Thoracic aorta (tissue), 2 donors: ENCODE measurements at regions not wholly inside any gene's neighbourhood (a gene's known extent, or its start where the extent isn't known, plus 50 kb on each side); places are given as distances from the start of the nearest gene placed in this dataset.
A peak's percentile ranks its signal among the peaks of the same experiment; 100 is the strongest.

Source experiments
- ATAC-seq: fragments of 150-250 bp; one replicate; pipeline ENCODE4 v1.8.0; 2017; ENCODE audit warnings: low read depth; ENCODE audit not compliant: insufficient number of reproducible peaks, low FRiP score
- DNase-seq: peaks from one replicate; pipeline ENCODE4 v3.0.0-alpha.2; 2020; ENCODE audit warnings: low spot score
- H3K27ac ChIP-seq, 2 donors: fragments of 200-600 bp; sonication (generic); 1 replicate in 1 of 2; 2 replicates in 1 of 2; pipeline ENCODE4 v1.5.1; 2016; ENCODE audit warnings: mild to moderate bottlenecking in 2 of 2, moderate library complexity in 2 of 2
- H3K27me3 ChIP-seq: fragments of 200-600 bp; sonication (generic); replicated peaks from 2 replicates; pipeline ENCODE4 v1.6.0; 2016; ENCODE audit warnings: mild to moderate bottlenecking; ENCODE audit not compliant: insufficient read depth
- H3K36me3 ChIP-seq: fragments of 200-600 bp; sonication (generic); one replicate; pipeline ENCODE4 v1.5.1; 2016
- H3K4me1 ChIP-seq, 2 donors: fragments of 200-600 bp; sonication (generic); 1 replicate in 1 of 2; 2 replicates in 1 of 2; pipeline versions ENCODE4 v1.5.1 to v1.6.0; 2016; ENCODE audit warnings: low read depth in 2 of 2, mild to moderate bottlenecking in 1 of 2; ENCODE audit not compliant: control insufficient read depth in 1 of 2
- H3K4me3 ChIP-seq: fragments of 200-600 bp; sonication (generic); 2 replicates; pipeline ENCODE4 v1.5.1; 2016; ENCODE audit warnings: mild to moderate bottlenecking
- H3K9me3 ChIP-seq: fragments of 200-600 bp; sonication (generic); 2 replicates; pipeline ENCODE4 v1.5.1; 2016
- TF ChIP-seq, protein P1 (sequence below): fragments of 200-600 bp; sonication (generic); IDR thresholded peaks from one replicate; pipeline ENCODE4 v1.5.1; 2019; ENCODE audit warnings: antibody characterized with exemption

GRCh38 chr2:106609780-106610179, 122.6 kb downstream of the CD8B2 start:
- no peak overlapping the region for H3K4me3 ChIP-seq
- ATAC-seq, result no peak
- TF ChIP-seq, protein P1, sequence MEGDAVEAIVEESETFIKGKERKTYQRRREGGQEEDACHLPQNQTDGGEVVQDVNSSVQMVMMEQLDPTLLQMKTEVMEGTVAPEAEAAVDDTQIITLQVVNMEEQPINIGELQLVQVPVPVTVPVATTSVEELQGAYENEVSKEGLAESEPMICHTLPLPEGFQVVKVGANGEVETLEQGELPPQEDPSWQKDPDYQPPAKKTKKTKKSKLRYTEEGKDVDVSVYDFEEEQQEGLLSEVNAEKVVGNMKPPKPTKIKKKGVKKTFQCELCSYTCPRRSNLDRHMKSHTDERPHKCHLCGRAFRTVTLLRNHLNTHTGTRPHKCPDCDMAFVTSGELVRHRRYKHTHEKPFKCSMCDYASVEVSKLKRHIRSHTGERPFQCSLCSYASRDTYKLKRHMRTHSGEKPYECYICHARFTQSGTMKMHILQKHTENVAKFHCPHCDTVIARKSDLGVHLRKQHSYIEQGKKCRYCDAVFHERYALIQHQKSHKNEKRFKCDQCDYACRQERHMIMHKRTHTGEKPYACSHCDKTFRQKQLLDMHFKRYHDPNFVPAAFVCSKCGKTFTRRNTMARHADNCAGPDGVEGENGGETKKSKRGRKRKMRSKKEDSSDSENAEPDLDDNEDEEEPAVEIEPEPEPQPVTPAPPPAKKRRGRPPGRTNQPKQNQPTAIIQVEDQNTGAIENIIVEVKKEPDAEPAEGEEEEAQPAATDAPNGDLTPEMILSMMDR, result no peak
- no peak for DNase-seq
- no peak overlapping the region for H3K27ac ChIP-seq
- peaks cover 0 to 2% of the 10 kb centered on the region in 2 donors for H3K4me1 ChIP-seq
- H3K9me3 ChIP-seq, result no peaks in the 10 kb centered on the region
- H3K27me3 ChIP-seq, result no peaks in the 10 kb centered on the region
- H3K36me3 ChIP-seq, result no peaks in the 10 kb centered on the region

GRCh38 chr2:106614511-106615291, 127.5 kb downstream of the CD8B2 start:
- H3K9me3 ChIP-seq, result no peaks in the 10 kb centered on the region
- ATAC-seq (no peak), DNase-seq (no peak)
- H3K4me3 ChIP-seq, result no peak overlapping the region
- H3K27me3 ChIP-seq, result no peaks in the 10 kb centered on the region
- no peaks in the 10 kb centered on the region for H3K36me3 ChIP-seq
- peaks cover 0 to 4% of the 10 kb centered on the region in 2 donors for H3K4me1 ChIP-seq
- TF ChIP-seq, protein P1, result no peak
- H3K27ac ChIP-seq, result no peak overlapping the region

DNA sequence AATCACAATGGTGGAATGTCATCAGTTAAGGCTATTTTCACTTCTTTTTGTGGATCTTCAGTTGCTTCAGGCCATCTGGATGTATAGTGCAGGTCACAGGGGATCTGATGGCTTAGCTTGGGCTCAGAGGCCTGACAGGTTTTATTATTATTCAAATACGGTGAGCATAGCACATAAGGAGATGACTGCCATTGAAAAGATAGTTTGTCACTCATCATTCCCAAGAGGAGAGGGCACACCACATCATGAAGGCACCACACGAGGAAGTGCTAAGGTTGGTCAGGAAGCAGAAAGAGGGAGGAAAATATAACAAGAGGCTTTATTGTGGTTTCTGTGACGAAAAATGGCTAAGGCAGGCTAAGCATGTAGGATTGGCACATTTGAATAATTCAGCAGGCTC, 131.4 kb downstream of the CD8B2 start:
- Histone ChIP-seq H3K27me3 (no peaks in the 10 kb centered on the region), H3K4me1 (peaks cover 0 to 4% of the 10 kb centered on the region in 2 donors), H3K27ac (no peak overlapping the region), H3K36me3 (no peaks in the 10 kb centered on the region), H3K4me3 (no peak overlapping the region), H3K9me3 (no peaks in the 10 kb centered on the region)
- ATAC-seq (peak; percentile 36), DNase-seq (no peak)
- TF ChIP-seq, protein P1, result no peak

DNA sequence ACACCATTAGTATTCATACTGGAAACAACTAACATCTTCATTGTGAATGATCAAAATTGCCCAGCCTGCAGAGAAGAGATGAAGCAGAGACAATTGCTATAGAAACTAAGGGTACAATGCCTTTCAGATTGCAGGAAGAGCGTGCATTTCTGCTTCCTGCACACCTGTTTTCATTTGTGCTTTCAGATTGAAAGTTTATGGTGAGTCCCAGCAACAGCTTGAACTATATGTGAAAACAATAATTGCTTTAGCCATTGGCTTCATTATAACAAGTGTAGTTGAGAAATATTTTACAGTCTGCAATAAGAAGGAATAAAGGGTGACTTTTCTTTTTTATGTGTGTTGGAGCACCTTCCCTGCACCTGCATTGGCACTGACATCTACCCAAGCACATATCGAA, 136.3 kb downstream of the CD8B2 start:
- TF ChIP-seq, protein P1, result no peak

DNA sequence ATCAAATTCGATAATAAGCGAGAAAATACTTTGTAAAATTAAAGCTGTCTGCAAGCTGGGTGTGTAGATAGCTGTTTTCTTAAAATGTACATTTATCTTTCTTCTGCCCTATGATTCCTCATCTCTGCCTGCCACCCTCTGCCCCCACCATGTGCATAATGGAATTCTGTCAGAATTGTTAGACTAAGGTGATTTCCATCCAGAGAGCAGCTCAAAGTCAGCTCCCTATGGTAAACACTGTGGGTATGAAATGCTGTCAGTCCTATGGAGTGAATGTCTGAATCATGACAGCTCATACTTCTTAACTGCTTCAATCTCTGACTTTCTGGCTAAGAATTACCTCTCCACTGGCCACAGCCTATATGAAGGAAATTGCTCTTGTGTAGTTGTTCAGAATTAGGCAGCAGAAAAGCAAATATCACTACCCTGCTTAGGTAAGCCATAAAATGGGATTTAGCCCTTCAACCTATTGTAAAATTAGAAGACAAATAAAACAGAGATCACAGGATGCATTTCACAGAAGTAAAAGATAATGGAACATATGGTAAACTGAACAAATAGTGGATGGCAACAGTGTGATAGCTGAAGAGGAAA, 137.7 kb downstream of the CD8B2 start:
- no peak for ATAC-seq
- H3K9me3 ChIP-seq, result no peaks in the 10 kb centered on the region
- TF ChIP-seq, protein P1, result no peak

More for the DNA sequence above, 136.3 kb downstream of the CD8B2 start:
- Histone ChIP-seq H3K9me3 (no peaks in the 10 kb centered on the region), H3K4me1 (no peaks in the 10 kb centered on the region), H3K27ac (no peak overlapping the region), H3K36me3 (no peaks in the 10 kb centered on the region), H3K4me3 (no peak overlapping the region), H3K27me3 (no peaks in the 10 kb centered on the region)
- DNase-seq, result no peak
- ATAC-seq, result no peak

More for the DNA sequence above, 137.7 kb downstream of the CD8B2 start:
- Histone ChIP-seq H3K4me1 (no peaks in the 10 kb centered on the region), H3K36me3 (no peaks in the 10 kb centered on the region), H3K4me3 (no peak overlapping the region), H3K27ac (no peak overlapping the region), H3K27me3 (no peaks in the 10 kb centered on the region)
- DNase-seq, result no peak
